GM11168 (cell line): ENCODE measurements at regions not wholly inside any gene's neighbourhood (a gene's known extent, or its start where the extent isn't known, plus 50 kb on each side); places are given as distances from the start of the nearest gene placed in this dataset.

Experiments
- in situ Hi-C: fragments of 300-500 bp; cut with MboI; formaldehyde crosslinking; loops from one replicate; pipeline ENCODE4 v1.12.0; 2022; ENCODE audit warnings: low sequenced_read_pairs; ENCODE audit not compliant: unreplicated experiment

DNA sequence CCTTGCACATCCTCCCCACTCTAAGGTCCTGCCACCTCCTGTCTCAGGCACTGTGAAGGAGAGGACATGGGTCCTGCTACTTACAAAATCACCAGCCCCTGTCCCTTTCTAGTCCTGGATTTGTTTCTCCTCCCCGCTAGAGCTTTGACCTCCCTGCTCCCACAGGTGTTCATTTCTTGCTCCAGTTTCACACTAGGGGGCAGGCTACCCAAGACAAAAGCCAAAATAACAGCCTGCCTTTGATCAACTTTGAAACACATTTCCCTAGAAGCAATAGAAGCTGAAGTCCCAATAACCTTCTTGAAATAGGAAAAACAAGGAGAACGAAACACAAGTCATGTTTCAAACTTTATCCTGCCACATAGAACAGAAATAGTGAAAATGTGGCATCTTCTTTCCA, 164.4 kb downstream of the QDPR start:
- in situ Hi-C loops = no loop called here

- in situ Hi-C loops = loop anchor here (10.0 kb wide), 1 partner anchor 425 kb away; no protein-coding TSS in a partner anchor
Observed at GRCh38 chr4:17339376-17339775, 172.5 kb downstream of the QDPR start.

DNA sequence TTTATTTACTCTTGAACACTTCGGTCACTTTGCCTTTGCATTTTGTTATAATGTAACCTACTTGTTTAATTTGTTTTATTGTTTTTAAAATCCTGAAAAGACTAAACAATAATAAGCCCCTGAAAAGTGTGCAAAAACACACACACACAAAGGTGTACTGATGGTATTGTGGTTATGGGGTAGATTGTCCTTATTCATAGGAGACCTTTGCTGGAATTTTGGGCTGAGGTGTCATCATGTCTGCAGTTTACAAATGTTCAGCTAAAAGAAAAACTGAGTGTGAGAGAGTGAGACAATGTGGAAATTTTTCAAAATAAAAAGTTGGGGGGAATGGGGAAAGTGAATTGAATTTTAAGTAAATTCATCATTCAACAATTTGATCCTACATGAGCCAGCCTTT, 174.9 kb downstream of the QDPR start:
- in situ Hi-C loops = loop anchor here (10.0 kb wide), 1 partner anchor 422 kb away; no protein-coding TSS in a partner anchor

DNA sequence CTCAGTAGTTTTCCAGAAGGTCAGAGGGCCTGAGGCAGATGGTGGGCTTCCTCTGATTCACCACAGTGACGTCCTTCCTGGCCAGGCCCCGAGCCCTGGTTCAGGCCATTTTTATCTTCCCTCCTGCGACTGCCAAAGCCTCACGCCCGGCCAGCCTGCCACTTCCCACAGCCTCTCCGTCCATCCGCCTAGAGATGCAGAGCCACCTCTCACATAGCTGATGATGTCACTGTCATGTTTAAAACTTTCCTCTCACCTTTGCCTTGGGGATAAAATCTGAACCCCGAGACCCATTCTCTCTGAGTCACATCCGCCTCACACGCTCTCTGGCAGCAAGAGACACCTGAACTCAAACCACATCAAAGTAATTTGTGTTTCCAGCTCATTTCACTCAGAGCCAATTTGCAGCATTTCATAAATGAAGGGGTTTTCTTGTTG, 175.3 kb downstream of the QDPR start:
- in situ Hi-C loops = loop anchor here (10.0 kb wide), 1 partner anchor 422 kb away; no protein-coding TSS in a partner anchor

DNA sequence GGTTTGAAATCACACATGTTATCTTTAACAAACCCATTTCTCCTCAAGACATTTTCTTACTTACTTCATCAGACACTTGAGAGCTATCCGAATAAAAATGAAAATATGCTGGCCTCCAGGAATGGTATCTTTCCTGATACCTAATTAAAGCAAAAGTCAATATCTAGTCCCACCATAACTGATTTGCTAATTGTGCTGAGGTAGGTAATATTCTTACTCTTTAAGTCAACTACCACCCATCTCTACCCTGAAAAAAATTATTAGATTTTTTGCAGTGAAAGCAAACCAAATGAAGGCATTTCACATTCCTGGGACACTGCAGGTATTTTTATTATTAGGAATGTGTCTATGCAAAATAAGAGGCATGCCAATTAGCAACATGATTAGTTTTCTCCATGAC, 175.8 kb downstream of the QDPR start:
- in situ Hi-C loops = loop anchor here (10.0 kb wide), 1 partner anchor 421 kb away; no protein-coding TSS in a partner anchor

DNA sequence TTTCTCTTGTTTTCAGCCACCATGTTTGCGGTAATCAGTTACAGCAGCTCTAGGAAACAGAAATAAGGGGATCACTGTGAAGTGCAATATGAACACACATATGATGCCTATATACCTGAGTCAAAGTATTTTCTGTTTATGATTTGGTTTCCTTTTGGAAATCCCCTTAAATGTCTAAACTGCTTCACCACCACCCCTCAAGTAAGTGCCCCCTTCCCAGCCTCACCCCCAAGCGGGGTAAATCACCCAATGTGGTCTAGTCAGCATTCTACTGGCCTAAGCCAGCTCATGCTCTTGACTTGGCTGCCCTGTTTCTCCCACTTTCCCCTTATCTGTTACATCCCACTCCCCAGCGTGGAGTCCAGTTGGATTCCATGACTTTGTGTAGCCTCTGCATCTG, 176.5 kb downstream of the QDPR start:
- in situ Hi-C loops = loop anchor here (10.0 kb wide), 1 partner anchor 421 kb away; no protein-coding TSS in a partner anchor

GRCh38 chr4:17332478-17332877, 179.4 kb downstream of the QDPR start:
- in situ Hi-C loops = loop anchor here (10.0 kb wide), 1 partner anchor 418 kb away; no protein-coding TSS in a partner anchor

DNA sequence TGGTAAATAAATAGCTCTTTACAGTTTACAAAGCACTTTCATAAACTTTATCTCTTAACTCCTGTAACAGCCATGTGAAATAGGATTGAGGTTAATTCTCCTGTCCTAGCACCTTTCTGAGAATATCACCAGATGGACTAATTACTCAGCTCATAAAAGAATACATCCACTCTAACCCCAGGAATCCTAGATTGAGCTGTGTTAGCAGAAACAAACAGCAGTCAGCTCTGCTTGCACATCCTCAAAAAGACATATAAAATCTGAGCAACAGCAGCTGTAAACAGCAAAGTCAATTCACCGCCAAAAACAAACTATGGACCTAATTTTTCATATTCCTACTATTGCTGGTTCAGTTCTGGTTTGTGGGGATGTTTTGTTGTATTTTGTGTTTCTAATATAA, 182.8 kb downstream of the QDPR start:
- in situ Hi-C loops = no loop called here

GRCh38 chr4:17328141-17328815, 183.6 kb downstream of the QDPR start:
- in situ Hi-C loops = no loop called here

DNA sequence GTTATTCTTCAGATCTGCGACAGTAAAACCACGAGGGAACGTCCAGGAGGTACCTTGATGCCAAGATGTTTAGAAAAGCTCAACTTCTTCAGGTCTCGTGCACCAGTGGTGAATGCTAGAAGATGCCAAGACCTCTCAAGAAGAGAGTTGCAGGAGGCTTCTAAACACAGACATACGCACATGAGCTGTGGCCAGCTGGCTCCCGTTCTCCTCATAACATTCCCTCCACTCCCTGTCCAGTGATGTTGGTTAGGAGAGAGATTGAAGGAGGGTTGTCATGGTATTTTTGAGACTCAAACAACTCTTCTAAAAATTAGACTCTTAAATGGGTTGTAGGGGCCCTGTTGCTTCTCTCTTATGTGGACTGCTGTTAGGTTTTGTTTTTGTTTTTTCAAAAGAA, 184.3 kb downstream of the QDPR start:
- in situ Hi-C loops = no loop called here

DNA sequence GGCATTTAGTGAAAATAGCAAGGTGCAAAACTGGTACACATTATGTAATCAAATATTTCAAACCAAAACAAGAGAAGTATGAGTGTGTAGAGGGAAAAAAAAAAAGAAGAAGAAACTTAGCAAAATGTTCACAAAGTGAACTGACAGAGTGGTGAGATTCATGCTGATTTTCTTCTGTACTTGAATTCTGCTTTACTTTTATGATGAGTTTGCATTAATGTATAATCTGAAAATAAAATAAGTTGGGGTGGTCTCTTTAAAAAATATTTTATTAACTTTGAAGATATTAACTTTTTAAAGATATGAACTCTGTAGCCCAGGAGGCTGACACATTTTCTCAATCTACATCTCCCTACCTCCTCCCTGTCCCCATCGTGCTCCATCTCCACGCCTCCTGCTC, 185.1 kb downstream of the QDPR start:
- in situ Hi-C loops = no loop called here

DNA sequence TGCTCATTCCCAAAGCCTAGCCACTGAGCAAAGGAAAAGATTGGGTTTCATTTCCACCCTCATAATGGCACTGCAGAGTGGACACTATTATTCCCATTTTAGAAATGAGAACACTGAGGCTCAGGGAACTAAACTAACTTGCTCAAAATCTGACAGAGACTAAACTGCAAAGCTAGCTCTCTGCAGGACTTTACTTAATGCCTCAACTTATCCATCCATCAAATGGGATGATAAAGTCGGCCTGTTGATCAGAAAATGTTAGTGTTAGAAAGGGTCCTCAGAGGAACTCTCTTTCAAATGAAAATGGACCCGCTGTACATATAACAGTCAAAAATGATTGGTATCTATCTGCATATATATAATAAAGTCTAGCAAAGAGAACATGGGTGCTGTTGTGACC, 186.8 kb downstream of the QDPR start:
- in situ Hi-C loops = no loop called here

- in situ Hi-C loops = no loop called here
Observed at GRCh38 chr4:17324386-17324830, 187.5 kb downstream of the QDPR start.

- in situ Hi-C loops = no loop called here
Observed at GRCh38 chr4:17323554-17324385, 188.1 kb downstream of the QDPR start.

- in situ Hi-C loops = no loop called here
Observed at GRCh38 chr4:17322514-17322913, 189.4 kb downstream of the QDPR start.

DNA sequence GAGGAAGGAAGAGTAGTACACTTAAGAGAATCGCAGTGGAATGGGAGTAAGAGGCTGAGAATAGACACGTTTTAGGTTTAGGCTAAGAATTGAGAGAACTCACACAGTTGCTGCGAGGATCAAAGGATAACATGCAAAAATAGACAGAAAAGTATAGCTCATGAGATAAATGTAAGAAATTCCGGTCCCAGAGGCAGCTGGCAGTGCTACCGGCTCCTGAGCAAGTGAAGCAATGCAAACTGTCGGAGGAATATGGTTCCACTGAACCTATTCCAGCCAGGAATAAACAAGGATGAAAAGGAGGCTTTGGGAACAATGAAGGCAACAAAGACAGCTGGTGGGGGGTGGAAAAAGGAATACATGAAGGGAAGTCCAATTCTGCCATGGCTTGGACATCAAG, 191.8 kb downstream of the QDPR start:
- in situ Hi-C loops = no loop called here

GRCh38 chr4:17317526-17317925, 194.4 kb downstream of the QDPR start:
- in situ Hi-C loops = no loop called here

DNA sequence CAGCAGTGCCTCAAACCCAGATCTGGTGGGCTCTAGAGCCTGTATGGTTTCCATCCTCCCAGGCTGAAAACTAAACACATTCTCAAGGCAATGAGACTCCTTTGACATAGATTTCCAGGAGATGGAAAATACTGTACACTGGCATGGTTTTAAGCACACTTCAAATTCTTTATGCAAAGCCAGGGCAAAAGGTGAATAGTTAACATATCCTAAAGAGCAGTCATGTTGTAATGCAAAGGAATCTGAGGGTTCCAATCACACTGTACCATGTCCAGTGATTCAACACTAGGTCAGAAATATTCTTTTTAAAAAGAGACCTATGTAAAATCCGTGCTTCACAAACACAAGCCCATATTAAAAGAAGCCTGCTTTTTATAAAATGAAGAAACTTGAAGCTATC, 195.3 kb downstream of the QDPR start:
- in situ Hi-C loops = no loop called here

GRCh38 chr4:17315459-17315858, 196.4 kb downstream of the QDPR start:
- in situ Hi-C loops = no loop called here

DNA sequence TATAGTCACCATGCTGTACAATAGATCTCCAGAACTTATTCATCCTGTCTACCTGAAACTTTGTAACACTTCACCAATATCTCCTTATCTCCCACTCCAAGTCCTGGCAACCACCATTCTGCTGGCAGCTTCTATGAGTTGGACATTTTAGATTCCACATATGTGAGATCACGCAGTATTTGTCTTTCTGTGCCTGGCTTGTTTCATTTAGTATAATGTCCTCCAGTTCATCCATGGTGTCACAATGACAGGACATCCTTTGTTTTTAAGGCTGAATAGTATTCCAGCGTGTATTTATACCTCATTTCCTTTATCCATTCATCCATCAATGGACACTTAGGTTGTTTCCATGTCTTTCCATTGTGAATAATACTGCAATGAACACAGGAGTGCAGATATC, 198.7 kb downstream of the QDPR start:
- in situ Hi-C loops = no loop called here

DNA sequence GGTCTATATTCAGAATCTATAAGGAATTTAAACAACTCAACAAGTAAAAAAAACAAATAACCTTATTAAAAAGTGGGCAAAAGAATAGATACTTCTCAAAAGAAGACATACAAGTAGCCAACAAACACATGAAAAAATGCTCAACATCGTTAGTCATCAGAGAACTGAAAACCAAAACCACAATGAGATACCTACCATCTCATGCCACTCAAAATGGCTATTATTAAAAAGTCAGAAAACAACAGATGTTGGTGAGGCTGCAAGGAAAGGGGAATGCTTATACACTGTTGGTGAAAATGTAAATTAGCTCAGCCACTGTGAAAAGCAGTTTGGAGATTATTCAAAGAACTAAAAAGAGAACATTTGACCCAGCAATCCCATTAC, 201.6 kb downstream of the QDPR start:
- in situ Hi-C loops = no loop called here
